GM19463 (cell line): ENCODE measurements at regions not wholly inside any gene's neighbourhood (a gene's known extent, or its start where the extent isn't known, plus 50 kb on each side); places are given as distances from the start of the nearest gene placed in this dataset.

Experiments used
- ATAC-seq: cut with Tn5 transposase; IDR thresholded peaks from one replicate; pipeline ENCODE4 v1.9.1; 2021; ENCODE audit warnings: mild to moderate bottlenecking, moderate library complexity; ENCODE audit not compliant: unreplicated experiment

GRCh38 chr15:99454941-99455788, 110.6 kb upstream of the MEF2A start:
- ATAC-seq, result no peak

GRCh38 chr15:99455789-99456160, 110.0 kb upstream of the MEF2A start:
- no peak for ATAC-seq

- ATAC-seq, result no peak
Observed at GRCh38 chr15:99464137-99464536, 101.6 kb upstream of the MEF2A start.

GRCh38 chr15:99466701-99467337, 99.0 kb upstream of the MEF2A start:
- ATAC-seq, result no peak

- ATAC-seq, result no peak
Observed at GRCh38 chr15:99467338-99467720, 98.5 kb upstream of the MEF2A start.

GRCh38 chr15:99467853-99468464, 97.8 kb upstream of the MEF2A start:
- no peak for ATAC-seq

- peak; percentile 74 for ATAC-seq
Observed at GRCh38 chr15:99470204-99470603, 95.6 kb upstream of the MEF2A start.

- ATAC-seq, result no peak
Observed at GRCh38 chr15:99472416-99473145, 93.2 kb upstream of the MEF2A start.

- no peak for ATAC-seq
Observed at GRCh38 chr15:99473981-99474906, 91.5 kb upstream of the MEF2A start.

GRCh38 chr15:99474909-99475753, 90.7 kb upstream of the MEF2A start:
- no peak for ATAC-seq

- no peak for ATAC-seq
Observed at GRCh38 chr15:99475754-99476412, 89.9 kb upstream of the MEF2A start.

- ATAC-seq, result peak; percentile 63
Observed at GRCh38 chr15:99476413-99477222, 89.2 kb upstream of the MEF2A start.

GRCh38 chr15:99477791-99478471, 87.9 kb upstream of the MEF2A start:
- ATAC-seq, result no peak

GRCh38 chr15:99478977-99479376, 86.8 kb upstream of the MEF2A start:
- ATAC-seq, result no peak

- no peak for ATAC-seq
Observed at GRCh38 chr15:99480016-99480810, 85.6 kb upstream of the MEF2A start.

GRCh38 chr15:99481113-99481950, 84.5 kb upstream of the MEF2A start:
- no peak for ATAC-seq
